ENCODE measurements at regions not wholly inside any gene's neighbourhood (a gene's known extent, or its start where the extent isn't known, plus 50 kb on each side); places are given as distances from the start of the nearest gene placed in this dataset.

DNA sequence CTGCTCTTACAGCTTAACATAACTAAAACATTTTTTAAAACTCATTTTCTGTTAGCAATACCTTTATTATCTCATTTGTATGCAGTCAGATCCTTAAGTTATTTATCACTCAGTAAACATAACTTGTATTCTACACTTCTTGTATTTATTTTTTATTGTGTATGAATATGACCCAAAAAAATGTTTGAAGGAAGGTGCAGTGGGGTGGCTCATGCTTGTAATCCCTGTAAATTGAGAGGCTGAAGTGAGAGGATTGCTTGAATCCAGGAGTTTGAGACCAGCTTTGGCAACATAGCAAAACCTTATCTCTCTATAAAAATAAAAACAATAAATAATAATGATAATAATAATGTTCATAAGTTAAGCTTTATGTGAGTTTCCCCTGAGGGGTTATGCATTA, 1004.8 kb downstream of the SLITRK5 start:
- TF ChIP-seq, protein P1, sequence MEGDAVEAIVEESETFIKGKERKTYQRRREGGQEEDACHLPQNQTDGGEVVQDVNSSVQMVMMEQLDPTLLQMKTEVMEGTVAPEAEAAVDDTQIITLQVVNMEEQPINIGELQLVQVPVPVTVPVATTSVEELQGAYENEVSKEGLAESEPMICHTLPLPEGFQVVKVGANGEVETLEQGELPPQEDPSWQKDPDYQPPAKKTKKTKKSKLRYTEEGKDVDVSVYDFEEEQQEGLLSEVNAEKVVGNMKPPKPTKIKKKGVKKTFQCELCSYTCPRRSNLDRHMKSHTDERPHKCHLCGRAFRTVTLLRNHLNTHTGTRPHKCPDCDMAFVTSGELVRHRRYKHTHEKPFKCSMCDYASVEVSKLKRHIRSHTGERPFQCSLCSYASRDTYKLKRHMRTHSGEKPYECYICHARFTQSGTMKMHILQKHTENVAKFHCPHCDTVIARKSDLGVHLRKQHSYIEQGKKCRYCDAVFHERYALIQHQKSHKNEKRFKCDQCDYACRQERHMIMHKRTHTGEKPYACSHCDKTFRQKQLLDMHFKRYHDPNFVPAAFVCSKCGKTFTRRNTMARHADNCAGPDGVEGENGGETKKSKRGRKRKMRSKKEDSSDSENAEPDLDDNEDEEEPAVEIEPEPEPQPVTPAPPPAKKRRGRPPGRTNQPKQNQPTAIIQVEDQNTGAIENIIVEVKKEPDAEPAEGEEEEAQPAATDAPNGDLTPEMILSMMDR (IDR thresholded peaks at IDR 0.05) = no peak
- ATAC-seq (ENCODE audit: insufficient number of reproducible peaks, low FRiP score, low read depth) = no peak
- Histone ChIP-seq H3K27me3 (replicated peaks; ENCODE audit: insufficient read depth) (no peaks in the 10 kb centered on the region), H3K4me3 (no peak overlapping the region), H3K9me3 (no peaks in the 10 kb centered on the region), H3K4me1 (ENCODE audit: control insufficient read depth in 1 of 2, low read depth in 2 of 2) (no peaks in the 10 kb centered on the region), H3K36me3 (no peaks in the 10 kb centered on the region), H3K27ac (no peak overlapping the region)
- no peak for DNase-seq (ENCODE audit: low spot score)

DNA sequence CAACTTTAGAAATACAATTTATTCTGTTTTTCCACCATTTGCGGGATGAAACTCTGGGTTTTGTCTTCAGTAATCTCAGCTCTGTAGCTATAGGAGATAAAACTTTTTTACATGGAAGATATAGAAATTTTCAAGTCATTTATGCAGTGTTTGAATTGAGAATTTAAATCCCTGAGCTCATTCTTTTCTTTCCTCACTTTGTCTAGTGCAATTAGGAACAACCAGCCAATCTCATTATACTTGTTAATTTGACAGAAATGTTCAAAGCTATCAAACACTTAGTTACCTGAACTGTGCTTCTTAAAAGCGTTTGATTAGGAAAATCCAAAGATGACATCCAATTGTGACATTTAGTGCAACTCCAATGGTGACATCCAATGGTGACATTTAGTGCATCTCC, 1014.3 kb downstream of the SLITRK5 start:
- no peak for ATAC-seq (ENCODE audit: insufficient number of reproducible peaks, low FRiP score, low read depth)
- no peak overlapping the region for H3K4me3 ChIP-seq
- TF ChIP-seq, protein P1 (IDR thresholded peaks at IDR 0.05) = no peak

DNA sequence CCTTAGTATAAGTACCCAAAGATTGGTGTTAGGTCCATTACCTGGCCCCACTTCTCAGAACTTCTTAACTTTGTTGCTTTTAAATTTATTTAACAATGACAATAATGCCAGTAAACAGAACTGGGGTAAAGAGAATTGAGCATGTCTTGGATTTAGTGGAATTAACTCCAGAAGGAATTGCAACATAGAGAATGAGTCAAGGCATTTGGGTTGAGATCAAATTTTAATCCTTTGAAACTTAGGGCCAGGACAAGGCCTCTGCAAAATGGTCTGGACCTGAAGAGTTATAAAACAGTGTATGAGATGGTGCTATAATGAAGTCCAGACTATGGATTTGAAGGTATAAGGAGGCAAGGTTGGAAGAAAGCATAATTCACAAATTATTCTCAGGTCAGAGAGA, 1030.4 kb downstream of the SLITRK5 start:
- H3K4me3 ChIP-seq = no peak overlapping the region
- H3K9me3 ChIP-seq = no peaks in the 10 kb centered on the region
- ATAC-seq (ENCODE audit: insufficient number of reproducible peaks, low FRiP score, low read depth) = no peak
- no peaks in the 10 kb centered on the region for H3K36me3 ChIP-seq
- no peak for DNase-seq (ENCODE audit: low spot score)
- no peak overlapping the region for H3K27ac ChIP-seq
- no peaks in the 10 kb centered on the region for H3K27me3 ChIP-seq (replicated peaks; ENCODE audit: insufficient read depth)
- H3K4me1 ChIP-seq (ENCODE audit: control insufficient read depth in 1 of 2, low read depth in 2 of 2) = no peaks in the 10 kb centered on the region
- TF ChIP-seq, protein P1 (IDR thresholded peaks at IDR 0.05) = no peak

More for the DNA sequence above, 1014.3 kb downstream of the SLITRK5 start:
- H3K4me1 ChIP-seq (ENCODE audit: control insufficient read depth in 1 of 2, low read depth in 2 of 2) = no peaks in the 10 kb centered on the region
- H3K27ac ChIP-seq = no peak overlapping the region
- no peaks in the 10 kb centered on the region for H3K27me3 ChIP-seq (replicated peaks; ENCODE audit: insufficient read depth)
- DNase-seq (ENCODE audit: low spot score) = no peak
- no peaks in the 10 kb centered on the region for H3K9me3 ChIP-seq
- H3K36me3 ChIP-seq = no peaks in the 10 kb centered on the region

DNA sequence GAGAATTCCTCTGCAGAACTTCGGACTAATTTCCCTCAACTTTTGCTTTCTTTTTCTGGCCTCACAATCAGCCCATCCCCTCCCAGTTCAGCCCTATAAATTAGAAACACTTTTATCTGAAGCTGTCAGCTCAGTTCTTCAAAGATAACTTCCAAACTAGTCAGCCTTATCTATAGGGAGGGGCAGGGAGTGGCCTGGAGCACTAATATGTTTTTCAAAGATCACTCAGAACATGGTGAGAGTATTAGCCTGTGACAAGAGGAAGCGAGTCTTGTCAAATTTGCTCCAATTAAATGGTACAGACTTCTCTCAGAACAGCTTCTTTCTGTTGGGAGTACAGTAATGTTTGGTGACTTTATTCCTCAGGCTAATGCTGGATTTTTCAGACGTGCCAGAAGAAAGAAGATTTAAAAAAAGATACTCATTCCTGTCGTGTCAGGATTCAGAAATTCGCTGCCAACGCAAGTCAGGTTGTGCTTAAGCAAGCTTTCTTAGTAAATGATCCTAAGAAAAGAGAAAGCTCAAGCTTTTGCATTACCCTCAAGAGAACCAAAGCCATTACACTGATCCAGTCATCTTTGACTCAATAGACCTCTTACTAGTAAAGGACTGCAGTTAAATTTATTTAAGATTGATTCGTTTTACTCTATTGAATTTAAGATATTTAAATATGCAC, 1033.6 kb downstream of the SLITRK5 start:
- ATAC-seq (ENCODE audit: insufficient number of reproducible peaks, low FRiP score, low read depth) (no peak), DNase-seq (ENCODE audit: low spot score) (no peak)
- Histone ChIP-seq H3K36me3 (no peaks in the 10 kb centered on the region), H3K4me3 (peak overlapping the region; percentile 52), H3K27ac (no peak overlapping the region), H3K27me3 (replicated peaks; ENCODE audit: insufficient read depth) (no peaks in the 10 kb centered on the region), H3K9me3 (no peaks in the 10 kb centered on the region), H3K4me1 (ENCODE audit: control insufficient read depth in 1 of 2, low read depth in 2 of 2) (no peaks in the 10 kb centered on the region)
- TF ChIP-seq, protein P1 (IDR thresholded peaks at IDR 0.05) = no peak

DNA sequence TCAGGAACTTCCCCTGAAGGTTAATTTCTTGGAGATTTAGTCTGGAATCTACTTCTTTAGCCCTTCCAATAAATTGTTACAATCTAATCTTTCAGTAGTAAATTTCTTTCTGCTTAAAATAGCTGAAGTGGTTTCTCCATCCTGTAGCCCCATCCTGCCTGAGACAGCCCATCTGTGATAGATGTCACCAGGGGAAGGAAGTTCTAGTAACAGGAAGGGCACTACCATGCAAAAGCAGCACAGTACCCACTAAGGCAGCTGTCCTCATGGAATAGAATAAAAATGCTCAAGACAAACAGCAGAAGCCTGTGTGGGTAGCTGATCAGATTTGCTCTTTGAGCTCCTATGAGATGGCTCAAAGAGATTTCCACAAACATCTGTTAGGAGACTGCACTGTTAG, 1036.5 kb downstream of the SLITRK5 start:
- no peak for DNase-seq (ENCODE audit: low spot score)
- no peak for ATAC-seq (ENCODE audit: insufficient number of reproducible peaks, low FRiP score, low read depth)
- no peaks in the 10 kb centered on the region for H3K27me3 ChIP-seq (replicated peaks; ENCODE audit: insufficient read depth)
- TF ChIP-seq, protein P1 (IDR thresholded peaks at IDR 0.05) = no peak
- no peaks in the 10 kb centered on the region for H3K4me1 ChIP-seq (ENCODE audit: control insufficient read depth in 1 of 2, low read depth in 2 of 2)
- H3K9me3 ChIP-seq = no peaks in the 10 kb centered on the region
- no peaks in the 10 kb centered on the region for H3K36me3 ChIP-seq
- H3K4me3 ChIP-seq = no peak overlapping the region
- no peak overlapping the region for H3K27ac ChIP-seq

All from thoracic aorta (tissue), 2 donors.